ENCODE measurements at regions not wholly inside any gene's neighbourhood (a gene's known extent, or its start where the extent isn't known, plus 50 kb on each side); places are given as distances from the start of the nearest gene placed in this dataset.
"Not testable (repeated sequence)": the region's sequence is repeated elsewhere in the genome, so short reads cannot be mapped to it uniquely, and the experiment has no call there.

DNA sequence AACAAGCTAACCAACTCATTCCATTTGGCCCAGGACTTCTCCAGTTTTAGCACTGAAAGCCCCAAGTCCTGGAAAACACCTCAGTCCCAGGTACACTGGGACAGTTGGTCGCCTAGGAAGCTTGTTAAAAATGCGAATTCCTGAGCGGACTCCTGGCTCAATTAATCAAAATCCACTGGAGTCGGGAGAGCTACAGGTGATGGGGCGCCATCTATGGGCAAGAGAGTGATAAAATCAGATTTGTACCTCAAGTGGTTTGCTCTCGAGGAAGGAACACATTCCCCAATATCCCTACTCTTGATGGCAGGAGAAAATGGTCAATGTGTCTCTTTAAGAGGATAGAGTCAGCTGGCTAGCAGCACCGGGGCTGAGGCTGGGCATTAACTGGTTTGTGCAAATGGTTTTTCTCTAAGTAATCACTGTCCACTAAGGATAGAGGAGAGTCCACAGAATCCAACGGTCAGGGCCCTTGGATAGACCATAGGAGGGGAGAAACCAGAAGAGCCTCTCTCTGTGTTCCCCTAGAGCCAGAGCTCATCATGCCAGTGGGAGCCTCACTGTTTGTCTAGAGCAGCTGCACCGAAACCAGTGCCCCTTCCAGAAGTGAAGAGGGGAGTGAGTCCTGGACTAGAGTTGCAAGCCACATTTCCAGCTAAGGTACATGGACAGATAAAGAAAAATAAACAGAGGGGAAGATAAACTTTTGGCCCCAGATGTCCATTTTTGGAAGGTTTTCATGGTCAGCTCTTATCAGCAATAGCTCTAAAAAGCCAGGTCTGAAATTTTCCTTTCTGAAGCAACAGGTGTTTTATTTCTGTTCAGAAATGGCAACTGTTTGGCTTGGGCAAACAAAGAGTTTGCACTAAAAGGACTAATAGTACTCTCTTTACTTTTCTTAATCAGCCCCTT is 148.5 kb downstream of the TENT5C start:
- peak; percentile 25 for DNase-seq

DNA sequence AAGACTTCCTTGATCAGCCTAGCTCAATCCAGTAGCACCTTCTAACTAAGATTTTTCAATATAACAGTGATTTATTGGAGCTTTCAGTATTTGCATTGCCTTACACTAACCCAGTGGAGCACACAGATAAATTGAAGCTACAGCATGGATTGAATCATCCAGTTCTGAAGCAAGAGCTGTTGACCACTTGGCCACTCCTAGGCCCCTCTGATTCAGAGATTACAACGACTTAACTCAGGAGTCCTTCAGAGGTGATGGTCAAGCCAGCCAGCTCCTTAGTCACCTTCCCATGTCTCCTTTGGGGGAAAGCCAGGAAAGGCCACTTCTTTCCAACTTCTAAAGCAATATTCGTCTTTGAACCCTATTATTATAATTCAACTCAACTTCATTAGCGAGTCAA is 151.8 kb downstream of the TENT5C start:
- DNase-seq = no peak

- peak; percentile 55 for DNase-seq
These were observed 152.8 kb downstream of the TENT5C start for GRCh38 chr1:117758444-117759316.

GRCh38 chr1:117759535-117759934 is 153.7 kb downstream of the TENT5C start:
- no peak for DNase-seq

DNA sequence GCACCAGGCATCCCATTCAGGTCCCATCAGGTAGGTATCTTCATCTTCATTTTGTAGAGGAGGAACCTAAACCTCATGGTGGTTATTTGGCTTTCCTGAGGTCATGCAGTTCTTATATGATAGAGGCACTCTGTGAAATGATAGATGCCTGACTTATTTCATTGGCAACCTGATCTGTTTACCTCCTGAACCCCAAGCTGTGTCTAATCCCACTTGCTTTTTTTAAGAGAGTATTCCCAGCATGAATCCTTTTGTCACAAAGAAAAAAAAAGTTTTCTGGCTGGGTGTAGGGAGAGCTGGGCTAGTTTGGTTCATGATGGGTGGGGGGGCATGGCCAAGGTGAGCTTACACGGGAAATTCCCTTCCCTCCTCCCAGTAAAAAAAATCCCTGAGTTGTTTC is 154.2 kb downstream of the TENT5C start:
- DNase-seq = no peak

DNA sequence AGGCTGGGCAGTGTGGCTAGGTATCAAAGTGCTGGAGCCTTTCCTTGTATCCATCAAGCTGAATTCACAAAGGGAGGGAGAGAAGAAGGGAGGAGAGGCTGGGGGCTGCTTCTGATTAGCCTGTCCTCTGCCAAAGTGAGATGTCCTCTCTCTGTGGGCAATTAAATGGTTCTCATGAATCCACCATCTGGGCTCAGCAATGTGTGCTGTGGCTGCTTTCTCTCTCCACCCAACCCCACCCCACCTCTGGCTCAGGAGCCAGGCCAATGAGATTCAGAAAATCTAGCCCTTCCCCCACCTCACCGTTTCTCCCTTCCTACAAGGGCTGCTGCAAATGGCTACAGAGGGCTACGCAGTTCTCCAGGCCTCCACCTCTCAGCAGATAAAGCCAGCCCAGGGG is 154.6 kb downstream of the TENT5C start:
- DNase-seq = no peak

- not testable (repeated sequence) for DNase-seq
These were observed 161.7 kb downstream of the GDAP2 start for GRCh38 chr1:117767756-117768155.

- no peak for DNase-seq
These were observed 158.4 kb downstream of the GDAP2 start for GRCh38 chr1:117770981-117771531.

DNA sequence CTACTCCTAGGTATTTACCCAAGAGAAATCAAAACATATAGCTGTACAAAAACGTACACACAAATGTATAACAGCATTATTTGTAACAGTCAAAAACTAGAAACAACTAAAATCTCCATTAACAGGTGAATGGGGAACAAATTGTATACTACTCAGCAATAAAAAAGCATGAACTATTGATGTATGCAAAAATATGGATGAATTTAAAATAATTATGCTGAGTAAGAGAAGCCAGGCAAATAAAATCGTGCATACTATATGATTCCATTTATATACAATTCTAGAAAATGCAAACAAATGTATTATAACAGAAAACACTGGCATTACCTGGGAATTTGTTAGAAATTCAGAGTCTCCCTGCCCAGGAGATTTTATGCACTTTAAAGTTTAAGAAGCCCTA is 150.1 kb downstream of the GDAP2 start:
- no peak for DNase-seq

DNA sequence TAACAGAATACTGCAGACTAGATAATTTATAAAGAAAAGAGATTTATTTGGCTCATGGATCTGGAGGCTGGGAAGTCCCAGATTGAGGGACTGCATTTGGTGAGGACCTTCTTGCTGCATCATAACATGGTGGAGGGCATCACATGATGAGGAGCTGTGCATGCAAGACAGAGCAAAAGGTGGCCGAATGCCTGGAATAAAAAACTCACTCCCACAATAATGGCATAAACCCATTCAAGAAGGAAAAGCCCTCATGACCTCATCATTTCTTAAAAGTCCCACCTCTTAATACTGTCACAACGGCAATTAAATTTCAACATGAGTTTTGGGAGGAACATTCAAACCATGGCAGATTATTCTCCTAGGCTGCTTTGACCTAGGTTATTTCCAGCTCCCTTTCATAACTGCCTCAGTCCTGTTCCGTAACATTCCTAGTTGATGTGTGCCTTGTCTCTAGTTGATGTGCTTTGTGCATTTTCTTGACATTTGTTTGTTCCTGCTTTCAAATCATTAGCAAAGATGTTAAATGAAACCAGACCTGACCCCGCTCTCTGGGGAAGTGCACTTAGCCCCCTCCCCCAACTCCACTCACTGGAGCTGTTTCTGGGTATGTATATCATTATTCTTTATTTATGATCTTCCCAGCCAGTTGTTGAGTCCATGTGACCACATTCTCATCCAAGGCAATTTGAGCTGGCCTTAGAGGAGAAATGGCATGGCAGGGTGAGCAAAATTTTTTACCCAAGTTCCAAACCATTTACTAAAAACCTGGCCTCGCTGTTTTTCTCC is 148.5 kb downstream of the GDAP2 start:
- no peak for DNase-seq

DNA sequence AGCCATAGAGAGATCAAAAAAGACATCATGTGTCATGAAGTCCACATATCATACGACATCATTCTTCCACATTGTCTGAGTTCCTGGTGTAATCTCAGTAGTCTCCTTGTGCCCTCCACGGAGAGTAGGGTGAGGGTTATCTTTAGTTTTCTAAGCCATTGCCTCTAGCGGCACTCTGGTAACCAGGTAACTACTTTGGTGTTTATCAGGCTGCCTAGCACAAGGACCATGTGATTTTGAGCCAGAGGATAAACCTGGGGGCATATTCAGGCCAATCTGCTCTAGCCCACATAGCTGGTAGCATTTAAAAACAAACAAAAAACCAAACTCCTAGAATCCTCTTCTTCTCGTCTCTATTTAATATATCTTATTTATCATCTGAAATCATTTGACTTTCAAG is 147.4 kb downstream of the GDAP2 start:
- no peak for DNase-seq

DNA sequence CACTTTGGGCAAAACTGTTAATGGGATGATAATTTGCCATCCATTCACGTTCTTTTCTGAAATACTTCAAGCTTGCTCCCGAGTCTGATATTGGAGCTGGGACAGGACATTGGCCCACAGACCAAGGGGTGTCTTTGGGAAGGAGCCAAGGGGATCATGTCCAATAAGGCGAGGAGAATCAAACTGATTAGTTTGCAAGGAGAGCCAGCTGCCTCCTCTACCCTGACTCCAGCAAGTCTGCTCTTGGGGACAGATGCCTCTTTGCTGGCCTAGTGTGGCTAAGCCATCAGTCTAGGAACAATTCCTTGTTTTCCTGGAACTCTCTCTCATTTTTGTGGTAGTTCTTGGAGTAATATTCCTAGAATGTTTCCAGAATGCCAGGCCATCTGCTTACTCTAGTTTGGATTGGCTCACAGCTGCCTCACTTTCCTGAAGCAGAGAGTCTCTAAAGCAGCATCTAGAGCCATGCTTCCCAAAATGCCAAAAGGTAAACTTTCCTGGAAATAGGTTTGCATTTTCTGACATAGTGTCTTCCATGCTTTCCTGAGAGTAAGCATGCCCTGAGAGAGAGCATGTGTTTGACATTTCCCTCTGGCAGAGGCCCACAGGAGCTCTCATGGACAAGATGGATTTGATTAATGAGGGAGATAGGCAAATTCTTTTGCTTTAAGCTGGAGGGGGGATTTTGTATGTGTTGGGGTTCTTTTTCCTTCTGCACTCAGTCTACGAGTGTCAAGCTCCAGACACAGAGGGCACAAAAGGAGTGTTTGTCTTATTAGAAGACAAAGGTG is 145.6 kb downstream of the GDAP2 start:
- no peak for DNase-seq

DNA sequence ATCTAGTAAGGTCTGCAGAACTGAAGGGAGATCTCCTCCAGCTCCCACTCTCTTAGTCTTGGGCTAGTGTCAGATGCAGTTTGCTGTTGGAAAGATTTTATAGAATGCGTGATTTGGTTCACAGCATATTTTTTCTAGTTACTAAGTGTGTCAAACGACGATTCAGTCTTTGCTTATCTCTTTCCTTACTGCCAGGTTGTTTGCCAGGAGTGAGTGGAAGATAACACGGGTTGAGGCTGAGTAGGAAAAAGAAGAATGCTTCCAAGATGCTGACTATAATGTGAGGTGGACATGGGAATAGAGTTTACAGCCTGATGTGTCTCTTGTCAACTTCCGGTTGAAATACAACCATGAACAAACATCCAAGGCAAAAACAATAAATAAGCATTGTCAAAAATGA is 141.4 kb downstream of the GDAP2 start:
- DNase-seq = no peak

- no peak for DNase-seq
These were observed 136.0 kb downstream of the GDAP2 start for GRCh38 chr1:117793413-117793812.

DNA sequence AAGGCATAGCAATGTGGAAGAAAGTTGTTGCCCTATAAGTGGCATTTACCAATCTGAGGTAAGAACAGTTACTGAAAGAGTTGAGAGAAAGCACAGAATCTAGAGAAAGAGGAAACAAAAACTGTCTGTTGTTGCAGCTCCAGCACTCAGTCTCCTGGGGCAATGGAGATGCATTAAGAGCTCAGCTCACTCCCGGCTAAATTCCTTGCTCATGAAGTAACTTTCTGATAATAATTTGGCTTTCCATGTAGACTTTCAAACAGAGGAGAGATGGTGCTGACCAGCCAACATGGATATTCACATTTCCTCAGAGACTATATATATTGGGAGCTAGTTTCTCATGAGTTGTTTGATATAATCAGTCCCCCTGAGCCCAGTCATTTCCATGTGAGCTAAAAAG is 135.3 kb downstream of the GDAP2 start:
- no peak for DNase-seq

DNA sequence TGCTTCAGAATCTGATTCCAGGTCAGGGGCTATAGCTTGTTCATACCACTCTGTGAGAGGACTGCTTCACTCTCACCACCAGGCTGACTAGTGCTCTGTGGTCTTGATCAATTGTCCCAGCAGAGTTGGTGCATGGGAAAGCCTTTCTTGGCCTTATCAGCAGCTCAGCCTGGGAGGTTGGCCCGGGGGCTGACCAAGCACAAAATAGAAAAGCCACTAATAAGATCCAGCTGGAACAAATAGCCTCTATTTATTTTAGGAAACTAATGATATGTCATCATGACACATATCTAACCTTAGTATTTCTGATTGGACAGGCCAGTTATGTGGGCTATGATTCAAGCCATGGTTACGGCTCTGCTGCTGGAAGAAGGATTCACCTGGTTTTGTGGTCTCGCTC is 134.2 kb downstream of the GDAP2 start:
- DNase-seq = no peak

DNA sequence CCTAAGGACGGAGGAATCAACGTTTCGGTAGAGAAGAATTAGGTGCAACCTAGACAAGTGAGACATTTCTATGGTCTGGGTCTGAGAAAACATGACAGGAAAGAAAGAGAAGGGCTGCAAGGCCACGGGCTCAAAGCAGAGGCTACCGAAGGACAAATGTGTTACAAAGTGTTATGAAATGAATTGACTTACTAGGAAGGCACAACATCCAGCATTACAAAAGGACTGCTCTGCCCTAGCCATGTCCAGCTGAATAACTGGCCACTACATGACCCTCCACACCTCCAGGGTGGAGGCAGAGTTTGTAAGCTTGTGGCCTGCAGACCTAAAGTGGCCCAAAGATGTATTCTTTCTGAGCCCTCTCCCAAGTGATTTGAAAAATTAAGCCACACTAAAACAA is 133.6 kb downstream of the GDAP2 start:
- DNase-seq = no peak

DNA sequence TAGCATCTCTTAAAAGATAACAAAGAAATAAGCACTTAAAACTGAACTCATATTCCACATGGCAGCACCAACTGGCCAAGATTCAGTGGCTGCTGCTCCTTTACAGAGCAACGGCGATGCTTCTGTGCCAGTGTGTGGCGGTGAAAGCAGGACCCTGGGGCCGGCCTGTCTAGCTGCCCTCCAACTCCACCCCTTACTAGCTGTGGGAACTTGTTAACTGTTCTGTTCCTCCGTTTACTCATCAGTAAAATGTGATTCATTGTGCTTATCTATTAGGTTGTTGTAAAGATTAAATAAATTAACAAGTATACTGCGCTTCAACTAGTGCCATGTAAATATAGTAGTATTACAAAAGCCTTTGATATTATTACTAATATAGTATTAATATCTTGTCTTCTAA is 133.2 kb downstream of the GDAP2 start:
- DNase-seq = no peak

DNA sequence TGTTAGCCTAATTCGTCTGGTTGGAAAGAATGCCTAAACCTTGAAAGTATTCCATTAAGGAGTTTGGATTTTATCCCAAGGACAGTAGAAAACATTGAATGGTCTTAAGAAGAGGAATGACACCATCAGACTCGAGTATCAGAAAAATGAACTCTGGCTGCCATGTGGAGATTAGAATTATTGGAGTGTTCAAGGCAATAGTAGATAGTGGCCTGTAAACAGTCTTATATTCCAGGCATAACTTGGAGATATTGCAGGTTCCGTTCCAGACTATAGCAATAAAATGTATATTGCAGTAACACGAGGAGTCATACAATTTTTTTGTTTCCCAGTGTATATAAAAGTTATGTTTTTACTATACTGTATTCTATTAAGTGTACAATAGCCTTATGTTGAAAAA is 130.9 kb downstream of the GDAP2 start:
- DNase-seq = no peak

DNA sequence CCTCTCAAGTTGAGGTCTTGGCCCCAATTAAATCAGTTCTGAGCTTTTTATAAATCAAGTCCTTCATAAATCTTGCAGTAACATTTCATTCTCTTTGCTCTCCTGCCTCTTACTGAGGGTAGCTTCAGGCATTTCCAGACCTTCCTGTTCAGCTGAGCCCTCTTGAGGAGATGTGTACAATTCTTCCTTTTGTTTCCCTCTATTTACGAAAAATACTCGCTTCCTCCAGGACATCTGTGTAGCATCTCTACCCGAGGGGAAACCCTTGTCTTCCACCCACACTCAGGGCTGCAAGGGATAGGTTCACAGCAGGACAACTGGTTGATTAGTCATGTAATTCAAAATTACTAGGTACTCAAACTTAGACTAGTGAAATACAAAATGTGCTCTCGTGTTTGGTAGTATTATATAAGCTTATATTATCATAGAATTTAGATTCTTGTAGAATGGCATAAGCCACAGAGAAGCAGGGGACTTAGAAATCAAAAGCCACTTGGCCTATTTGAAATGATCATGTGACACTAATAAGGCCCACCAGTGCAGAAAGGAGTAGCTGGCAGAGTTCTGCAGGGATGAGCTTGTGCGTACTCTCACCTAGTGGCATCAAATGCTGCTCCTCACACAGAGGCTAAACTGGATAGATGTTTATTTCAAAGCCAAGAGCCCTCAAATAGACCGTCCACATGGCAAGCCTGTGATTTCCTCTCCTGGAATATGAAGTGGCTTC is 126.7 kb downstream of the GDAP2 start:
- no peak for DNase-seq

- no peak for DNase-seq
These were observed 126.1 kb downstream of the GDAP2 start for GRCh38 chr1:117803318-117803717.
